Pulmonary artery endothelial cell (primary cell): ENCODE measurements at regions not wholly inside any gene's neighbourhood (a gene's known extent, or its start where the extent isn't known, plus 50 kb on each side); places are given as distances from the start of the nearest gene placed in this dataset.

ENCODE experiments used
- DNase-seq: peaks from one replicate; pipeline ENCODE4 v3.0.0-alpha.2; 2011; ENCODE audit warnings: low read depth, low spot score

GRCh38 chr5:73230264-73231245 lies 57.6 kb downstream of the TMEM174 start:
- no peak for DNase-seq

GRCh38 chr5:73229271-73229670 lies 56.3 kb downstream of the TMEM174 start:
- no peak for DNase-seq

- DNase-seq, result no peak
Observed at GRCh38 chr5:73228052-73228451, 55.1 kb downstream of the TMEM174 start.
